ENCODE measurements at regions not wholly inside any gene's neighbourhood (a gene's known extent, or its start where the extent isn't known, plus 50 kb on each side); places are given as distances from the start of the nearest gene placed in this dataset.

DNA sequence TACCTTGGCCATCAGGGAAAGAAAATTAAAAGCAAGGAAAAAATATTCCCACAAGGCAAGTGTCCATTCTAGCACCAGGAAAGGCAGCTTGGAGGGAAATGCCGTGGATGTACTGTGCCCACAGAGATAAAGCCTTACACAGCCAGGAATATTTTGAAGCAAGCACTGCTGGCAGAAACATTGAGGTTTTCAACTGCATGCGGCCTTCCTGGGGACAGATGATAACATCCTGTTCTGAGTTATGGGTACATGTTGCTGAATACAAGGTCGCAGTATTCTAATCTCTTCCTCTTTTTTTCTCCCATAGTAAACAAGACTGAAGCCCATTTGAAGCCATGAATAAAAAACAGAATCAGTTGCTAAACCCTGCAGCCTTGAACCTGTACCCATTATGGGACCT, 197.1 kb downstream of the BTG1 start:
- BruUV-seq (replicated peaks): no TSS peak
- no peak for DNase-seq
- POLR2A ChIA-PET (ENCODE audit: unreplicated experiment): interaction anchor here (0.7 kb wide), 1 partner anchor 332 kb away, joined by 5 read pairs; no protein-coding TSS in a partner anchor

DNA sequence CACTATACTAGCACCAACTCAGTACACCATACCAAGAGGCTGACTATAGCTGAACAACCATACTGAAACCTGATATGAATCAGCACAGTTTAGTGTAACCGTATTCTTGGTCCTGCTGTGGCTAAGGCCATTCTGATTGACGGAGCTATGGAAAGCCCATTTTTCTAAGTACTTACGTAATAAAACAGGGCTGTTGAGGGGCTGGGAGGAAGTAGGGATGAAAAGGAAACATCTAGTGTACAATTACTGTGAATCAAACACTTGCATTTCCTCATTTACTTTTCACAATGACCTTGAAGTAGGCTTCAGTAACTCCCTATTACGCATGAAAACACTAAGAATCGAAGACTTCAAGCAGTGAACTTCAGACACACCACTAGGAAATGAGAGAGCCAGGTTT, 198.2 kb downstream of the BTG1 start:
- intact Hi-C loops (cut with micrococcal nuclease): no loop called here
- H2AFZ ChIP-seq (ENCODE audit: low read length): no peak overlapping the region
- no peak overlapping the region for H3K9ac ChIP-seq (ENCODE audit: low read length)
- ChIA-PET POLR2A (ENCODE audit: unreplicated experiment) (no interaction called here), CTCF (no interaction called here)
- H3K9me3 ChIP-seq (ENCODE audit: low read length): no peaks in the 10 kb centered on the region
- H3K79me2 ChIP-seq (ENCODE audit: low read length): no peaks in the 10 kb centered on the region
- no peaks in the 10 kb centered on the region for H3K27me3 ChIP-seq (ENCODE audit: low read length)
- no peak overlapping the region for H3K4me3 ChIP-seq (ENCODE audit: low read length)
- H3K4me1 ChIP-seq (ENCODE audit: insufficient read depth, low read length): no peaks in the 10 kb centered on the region
- BruUV-seq (replicated peaks): no TSS peak
- H3K9me2 ChIP-seq (replicated peaks; ENCODE audit: low read length): no peaks in the 10 kb centered on the region
- no peak for TF ChIP-seq EZH2phosphoT487 (IDR thresholded peaks at IDR 0.05; ENCODE audit: borderline replicate concordance, low read length)
- TF ChIP-seq, protein P1, sequence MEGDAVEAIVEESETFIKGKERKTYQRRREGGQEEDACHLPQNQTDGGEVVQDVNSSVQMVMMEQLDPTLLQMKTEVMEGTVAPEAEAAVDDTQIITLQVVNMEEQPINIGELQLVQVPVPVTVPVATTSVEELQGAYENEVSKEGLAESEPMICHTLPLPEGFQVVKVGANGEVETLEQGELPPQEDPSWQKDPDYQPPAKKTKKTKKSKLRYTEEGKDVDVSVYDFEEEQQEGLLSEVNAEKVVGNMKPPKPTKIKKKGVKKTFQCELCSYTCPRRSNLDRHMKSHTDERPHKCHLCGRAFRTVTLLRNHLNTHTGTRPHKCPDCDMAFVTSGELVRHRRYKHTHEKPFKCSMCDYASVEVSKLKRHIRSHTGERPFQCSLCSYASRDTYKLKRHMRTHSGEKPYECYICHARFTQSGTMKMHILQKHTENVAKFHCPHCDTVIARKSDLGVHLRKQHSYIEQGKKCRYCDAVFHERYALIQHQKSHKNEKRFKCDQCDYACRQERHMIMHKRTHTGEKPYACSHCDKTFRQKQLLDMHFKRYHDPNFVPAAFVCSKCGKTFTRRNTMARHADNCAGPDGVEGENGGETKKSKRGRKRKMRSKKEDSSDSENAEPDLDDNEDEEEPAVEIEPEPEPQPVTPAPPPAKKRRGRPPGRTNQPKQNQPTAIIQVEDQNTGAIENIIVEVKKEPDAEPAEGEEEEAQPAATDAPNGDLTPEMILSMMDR (conservative IDR thresholded peaks at IDR 0.05; ENCODE audit: low read depth, low read length): no peak
- TF ChIP-seq EZH2 (IDR thresholded peaks at IDR 0.05; ENCODE audit: low read length, unreplicated experiment): no peak
- H4K20me1 ChIP-seq (ENCODE audit: low read length): no peaks in the 10 kb centered on the region
- H3K36me3 ChIP-seq (ENCODE audit: low read depth, low read length): no peaks in the 10 kb centered on the region
- DNase-seq (no peak), ATAC-seq (no peak)
- H3F3A ChIP-seq (ENCODE audit: low read length, unreplicated experiment): no peaks in the 10 kb centered on the region
- H3K27ac ChIP-seq (ENCODE audit: low read length): no peak overlapping the region
- no peak overlapping the region for H3K4me2 ChIP-seq (ENCODE audit: low read length)

More for the DNA sequence above, 197.1 kb downstream of the BTG1 start:
- no peaks in the 10 kb centered on the region for H3K36me3 ChIP-seq (ENCODE audit: low read depth, low read length)
- no peak overlapping the region for H2AFZ ChIP-seq (ENCODE audit: low read length)
- intact Hi-C loops (cut with micrococcal nuclease): no loop called here
- H3K4me1 ChIP-seq (ENCODE audit: insufficient read depth, low read length): no peaks in the 10 kb centered on the region
- H3F3A ChIP-seq (ENCODE audit: low read length, unreplicated experiment): no peaks in the 10 kb centered on the region
- TF ChIP-seq EZH2 (IDR thresholded peaks at IDR 0.05; ENCODE audit: low read length, unreplicated experiment): no peak
- TF ChIP-seq EZH2phosphoT487 (IDR thresholded peaks at IDR 0.05; ENCODE audit: borderline replicate concordance, low read length): no peak
- TF ChIP-seq, protein P1 (conservative IDR thresholded peaks at IDR 0.05; ENCODE audit: low read depth, low read length): no peak
- H4K20me1 ChIP-seq (ENCODE audit: low read length): no peaks in the 10 kb centered on the region
- H3K27me3 ChIP-seq (ENCODE audit: low read length): no peaks in the 10 kb centered on the region
- H3K9me3 ChIP-seq (ENCODE audit: low read length): no peaks in the 10 kb centered on the region
- ATAC-seq: no peak
- H3K9ac ChIP-seq (ENCODE audit: low read length): no peak overlapping the region
- no peaks in the 10 kb centered on the region for H3K9me2 ChIP-seq (replicated peaks; ENCODE audit: low read length)
- H3K4me3 ChIP-seq (ENCODE audit: low read length): no peak overlapping the region
- no peaks in the 10 kb centered on the region for H3K79me2 ChIP-seq (ENCODE audit: low read length)
- CTCF ChIA-PET: no interaction called here
- no peak overlapping the region for H3K27ac ChIP-seq (ENCODE audit: low read length)
- H3K4me2 ChIP-seq (ENCODE audit: low read length): no peak overlapping the region

DNA sequence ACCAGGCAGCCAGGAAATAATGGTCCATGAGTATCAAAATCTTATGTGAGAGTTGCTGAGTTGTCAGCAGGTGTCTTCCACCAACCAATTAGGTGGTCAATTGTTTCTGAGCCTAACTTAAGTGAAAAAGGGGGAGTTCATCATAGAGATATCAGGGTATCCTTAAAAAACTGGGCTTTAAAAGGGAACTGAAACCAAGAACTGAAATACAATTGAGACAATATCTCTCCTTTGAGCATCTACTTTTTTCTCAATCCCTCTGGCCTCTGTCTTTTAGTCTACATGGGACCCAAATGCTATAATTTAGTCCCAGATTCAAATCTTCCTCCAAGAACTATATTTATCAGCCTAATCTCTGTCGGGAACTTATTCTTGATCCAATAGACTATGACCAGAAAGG, 201.0 kb downstream of the BTG1 start:
- H3K36me3 ChIP-seq (ENCODE audit: low read depth, low read length): no peaks in the 10 kb centered on the region

More for the DNA sequence above, 201.0 kb downstream of the BTG1 start:
- H3F3A ChIP-seq (ENCODE audit: low read length, unreplicated experiment): no peaks in the 10 kb centered on the region
- TF ChIP-seq EZH2phosphoT487 (IDR thresholded peaks at IDR 0.05; ENCODE audit: borderline replicate concordance, low read length) (no peak), EZH2 (IDR thresholded peaks at IDR 0.05; ENCODE audit: low read length, unreplicated experiment) (no peak)
- TF ChIP-seq, protein P1 (conservative IDR thresholded peaks at IDR 0.05; ENCODE audit: low read depth, low read length): no peak
- no peak overlapping the region for H3K9ac ChIP-seq (ENCODE audit: low read length)
- no peaks in the 10 kb centered on the region for H3K4me1 ChIP-seq (ENCODE audit: insufficient read depth, low read length)
- H3K79me2 ChIP-seq (ENCODE audit: low read length): no peaks in the 10 kb centered on the region
- no peak for ATAC-seq
- POLR2A ChIA-PET (ENCODE audit: unreplicated experiment): no interaction called here
- intact Hi-C loops (cut with micrococcal nuclease): no loop called here
- no peak overlapping the region for H3K4me2 ChIP-seq (ENCODE audit: low read length)
- no peaks in the 10 kb centered on the region for H3K9me2 ChIP-seq (replicated peaks; ENCODE audit: low read length)
- CTCF ChIA-PET: no interaction called here
- BruUV-seq (replicated peaks): no TSS peak
- no peak overlapping the region for H3K27ac ChIP-seq (ENCODE audit: low read length)
- no peaks in the 10 kb centered on the region for H3K9me3 ChIP-seq (ENCODE audit: low read length)
- H3K4me3 ChIP-seq (ENCODE audit: low read length): no peak overlapping the region
- H4K20me1 ChIP-seq (ENCODE audit: low read length): no peaks in the 10 kb centered on the region
- DNase-seq: no peak
- no peak overlapping the region for H2AFZ ChIP-seq (ENCODE audit: low read length)
- no peaks in the 10 kb centered on the region for H3K27me3 ChIP-seq (ENCODE audit: low read length)

Measured in PC-3 (cell line).